Esophagus muscularis mucosa (tissue), 3 donors: ENCODE measurements at regions not wholly inside any gene's neighbourhood (a gene's known extent, or its start where the extent isn't known, plus 50 kb on each side); places are given as distances from the start of the nearest gene placed in this dataset.

ENCODE experiments used
- POLR2A ChIP-seq: fragments of 450-650 bp; IDR thresholded peaks from one replicate; pipeline ENCODE4 v1.6.1; 2017; ENCODE audit warnings: antibody characterized with exemption, moderate library complexity, mild to moderate bottlenecking, low read depth
- POLR2AphosphoS5 ChIP-seq, 2 donors: sonication (generic); formaldehyde crosslinking; IDR thresholded peaks; one replicate each; pipeline ENCODE4 v1.6.1; 2017; ENCODE audit warnings: antibody characterized with exemption in 2 of 2
- TF ChIP-seq, protein P1 (sequence below), 3 experiments: fragments of 200-600 bp in 2 of 3; fragments of 450-650 bp in 1 of 3; sonication (generic) in 2 of 3; IDR thresholded peaks; one replicate each; pipeline ENCODE4 v1.5.1; 2017 to 2019; ENCODE audit warnings: antibody characterized with exemption in 3 of 3, mild to moderate bottlenecking in 2 of 3, moderate library complexity in 1 of 3

DNA sequence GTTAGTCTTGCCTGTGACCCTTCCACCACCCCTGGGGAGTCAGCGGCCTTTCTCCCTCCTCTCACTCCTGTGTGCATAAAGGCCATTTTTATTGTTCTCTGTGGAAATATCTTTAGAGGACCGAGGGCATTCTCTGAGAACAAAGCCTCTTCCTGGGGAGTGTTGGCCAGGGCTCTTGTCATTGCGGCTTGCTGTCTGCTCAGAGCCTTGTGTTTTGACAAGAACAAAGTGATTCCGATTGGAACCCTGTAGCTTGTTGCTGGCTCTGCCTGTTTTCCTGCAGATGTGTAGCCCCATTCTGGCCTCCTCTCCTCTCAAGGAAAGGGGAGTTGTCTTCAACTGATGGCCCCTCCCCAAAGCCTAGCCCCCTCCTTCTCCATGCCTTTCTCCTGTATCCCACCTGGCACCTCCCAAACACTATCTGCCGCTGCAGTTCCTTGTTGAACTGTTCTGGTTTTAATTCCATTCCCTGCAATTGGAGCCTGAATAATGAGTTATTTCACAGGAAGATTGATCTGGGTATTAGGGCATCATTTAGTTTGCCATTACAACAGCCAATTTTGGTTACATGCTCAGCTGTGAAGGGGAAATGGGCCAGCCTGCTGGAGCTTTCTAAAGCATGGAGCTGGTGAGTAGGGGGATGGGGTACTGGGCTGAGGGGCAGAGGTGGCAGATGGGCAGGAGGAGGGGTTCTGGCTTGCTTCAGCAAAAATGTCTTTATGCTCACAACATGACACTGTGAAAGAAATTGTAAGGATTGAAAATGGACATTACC is 252.5 kb downstream of the LRFN2 start:
- no peak for TF ChIP-seq POLR2A
- TF ChIP-seq, protein P1, sequence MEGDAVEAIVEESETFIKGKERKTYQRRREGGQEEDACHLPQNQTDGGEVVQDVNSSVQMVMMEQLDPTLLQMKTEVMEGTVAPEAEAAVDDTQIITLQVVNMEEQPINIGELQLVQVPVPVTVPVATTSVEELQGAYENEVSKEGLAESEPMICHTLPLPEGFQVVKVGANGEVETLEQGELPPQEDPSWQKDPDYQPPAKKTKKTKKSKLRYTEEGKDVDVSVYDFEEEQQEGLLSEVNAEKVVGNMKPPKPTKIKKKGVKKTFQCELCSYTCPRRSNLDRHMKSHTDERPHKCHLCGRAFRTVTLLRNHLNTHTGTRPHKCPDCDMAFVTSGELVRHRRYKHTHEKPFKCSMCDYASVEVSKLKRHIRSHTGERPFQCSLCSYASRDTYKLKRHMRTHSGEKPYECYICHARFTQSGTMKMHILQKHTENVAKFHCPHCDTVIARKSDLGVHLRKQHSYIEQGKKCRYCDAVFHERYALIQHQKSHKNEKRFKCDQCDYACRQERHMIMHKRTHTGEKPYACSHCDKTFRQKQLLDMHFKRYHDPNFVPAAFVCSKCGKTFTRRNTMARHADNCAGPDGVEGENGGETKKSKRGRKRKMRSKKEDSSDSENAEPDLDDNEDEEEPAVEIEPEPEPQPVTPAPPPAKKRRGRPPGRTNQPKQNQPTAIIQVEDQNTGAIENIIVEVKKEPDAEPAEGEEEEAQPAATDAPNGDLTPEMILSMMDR (IDR thresholded peaks at IDR 0.05): no peak
- no peak for TF ChIP-seq POLR2AphosphoS5 (IDR thresholded peaks at IDR 0.05)
